Stimulated activated effector memory CD8-positive, alpha-beta T cell treated with anti-CD3 and anti-CD28 coated beads, Interleukin-12 subunit alpha, Interleukin-12 subunit beta, amount 100 ng/mL, for 72 hours (primary cell): ENCODE measurements at regions not wholly inside any gene's neighbourhood (a gene's known extent, or its start where the extent isn't known, plus 50 kb on each side); places are given as distances from the start of the nearest gene placed in this dataset.

Experiments used
- ATAC-seq: fragments of 150-1000 bp; cut with Tn5 transposase; 2 replicates; pipeline ENCODE4 v1.10.0; 2021
- DNase-seq, 2 donors: peaks; one replicate each; pipeline ENCODE4 v3.0.0; 2021 to 2022; ENCODE audit warnings: low spot score in 2 of 2
- H3K27ac Mint-ChIP-seq: one replicate; pipeline ENCODE4 v1.8.0; 2022; ENCODE audit warnings: mild to moderate bottlenecking, mixed read lengths
- H3K36me3 Mint-ChIP-seq: one replicate; pipeline ENCODE4 v1.8.0; 2022; ENCODE audit warnings: mild to moderate bottlenecking, mixed read lengths
- H3K4me1 Mint-ChIP-seq: one replicate; pipeline ENCODE4 v1.8.0; 2022; ENCODE audit warnings: mixed read lengths
- H3K4me3 Mint-ChIP-seq: one replicate; pipeline ENCODE4 v1.8.0; 2022; ENCODE audit warnings: mild to moderate bottlenecking, mixed read lengths
- H3K9me3 Mint-ChIP-seq: one replicate; pipeline ENCODE4 v1.8.0; 2022; ENCODE audit warnings: mixed read lengths

DNA sequence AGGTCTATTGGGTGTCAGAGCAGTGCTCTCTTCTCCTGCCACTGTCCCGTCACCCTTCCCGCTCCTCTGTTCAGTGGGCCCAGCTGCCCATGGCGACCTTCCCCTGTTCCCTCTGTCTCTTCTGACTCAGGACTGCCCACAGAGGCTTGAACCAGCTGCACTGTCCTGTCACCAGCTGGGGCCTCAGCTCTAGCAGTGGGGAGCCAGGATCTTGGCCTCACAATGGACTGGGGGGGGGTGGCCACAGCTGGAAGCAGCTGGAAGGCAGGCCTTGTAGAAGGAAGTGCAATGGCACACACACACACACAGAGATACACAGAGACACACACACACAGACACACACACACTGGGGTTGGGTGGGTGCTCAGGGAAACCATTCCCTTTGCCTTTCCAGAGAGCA, 114.0 kb upstream of the PJA1 start:
- H3K36me3 Mint-ChIP-seq = no peaks in the 10 kb centered on the region
- H3K9me3 Mint-ChIP-seq = no peaks in the 10 kb centered on the region
- no peak overlapping the region for H3K27ac Mint-ChIP-seq
- DNase-seq (no peak), ATAC-seq (no peak)
- H3K4me1 Mint-ChIP-seq = no peaks in the 10 kb centered on the region
- H3K4me3 Mint-ChIP-seq = no peak overlapping the region

DNA sequence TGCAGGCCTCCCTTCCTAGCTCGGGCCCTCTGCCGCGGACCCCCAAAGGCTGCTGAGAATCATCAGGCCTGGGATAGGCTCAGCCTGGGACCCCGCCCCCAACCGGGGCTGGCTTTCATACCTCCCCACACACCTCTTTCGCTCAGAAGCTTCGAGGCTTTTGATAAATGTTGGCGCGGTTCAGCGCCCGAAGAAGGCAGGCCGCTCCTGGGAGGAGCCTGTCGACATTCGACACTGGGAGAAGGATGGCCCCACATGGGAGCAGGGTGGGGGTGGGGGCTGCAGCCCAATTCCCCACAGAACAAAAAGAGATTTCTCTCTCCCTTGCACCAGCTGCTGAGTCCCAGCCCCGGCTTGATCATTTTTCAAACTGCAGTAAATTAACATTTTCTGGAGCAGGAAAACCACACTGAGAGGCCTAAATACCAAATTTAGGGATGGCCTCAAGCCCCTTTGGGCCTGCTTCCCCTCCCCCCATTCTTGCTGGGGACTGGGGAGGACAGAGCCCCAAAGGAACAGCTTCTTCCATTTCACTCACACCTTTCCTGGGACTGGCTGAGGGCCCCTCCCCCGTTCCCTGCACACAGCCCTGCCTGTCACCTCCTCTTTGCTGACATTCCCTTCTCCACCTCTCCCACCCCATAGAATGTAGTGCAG, 112.9 kb upstream of the PJA1 start:
- Mint-ChIP-seq H3K27ac (no peak overlapping the region), H3K4me3 (no peak overlapping the region), H3K36me3 (no peaks in the 10 kb centered on the region), H3K9me3 (no peaks in the 10 kb centered on the region), H3K4me1 (no peaks in the 10 kb centered on the region)
- DNase-seq = no peak
- no peak for ATAC-seq

DNA sequence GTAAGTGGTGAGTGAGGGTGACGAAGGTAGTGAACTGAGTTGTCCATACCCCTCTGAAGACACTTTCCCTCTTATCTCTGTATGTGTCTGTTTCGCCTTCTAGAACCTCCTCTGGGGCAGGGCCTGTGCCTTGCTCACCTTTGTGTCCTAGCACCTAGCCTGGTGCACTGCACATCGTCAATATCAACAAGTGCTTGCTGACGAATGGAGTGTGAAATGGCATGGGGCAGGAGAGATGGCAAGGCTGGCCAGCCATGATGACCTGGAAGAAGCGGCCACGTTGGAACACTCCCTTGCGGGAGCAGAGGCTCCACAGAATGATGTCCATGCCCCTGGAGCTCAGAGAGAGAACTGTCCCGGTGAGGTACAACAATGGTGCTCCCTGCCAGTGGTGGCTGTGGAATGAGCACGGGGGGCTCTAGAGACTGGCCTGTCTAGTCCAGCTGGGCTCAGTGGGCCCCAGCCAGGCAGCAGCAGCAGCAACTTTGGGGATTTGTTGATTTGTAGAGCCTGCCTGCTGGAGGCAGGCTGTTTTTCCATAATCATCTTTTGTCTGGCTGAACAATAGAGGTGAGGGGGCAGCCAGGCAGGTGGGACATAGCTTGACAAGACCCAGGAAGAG, 112.2 kb upstream of the PJA1 start:
- Mint-ChIP-seq H3K36me3 (no peaks in the 10 kb centered on the region), H3K4me3 (no peak overlapping the region), H3K27ac (no peak overlapping the region), H3K9me3 (no peaks in the 10 kb centered on the region), H3K4me1 (no peaks in the 10 kb centered on the region)
- ATAC-seq (no peak), DNase-seq (no peak)

DNA sequence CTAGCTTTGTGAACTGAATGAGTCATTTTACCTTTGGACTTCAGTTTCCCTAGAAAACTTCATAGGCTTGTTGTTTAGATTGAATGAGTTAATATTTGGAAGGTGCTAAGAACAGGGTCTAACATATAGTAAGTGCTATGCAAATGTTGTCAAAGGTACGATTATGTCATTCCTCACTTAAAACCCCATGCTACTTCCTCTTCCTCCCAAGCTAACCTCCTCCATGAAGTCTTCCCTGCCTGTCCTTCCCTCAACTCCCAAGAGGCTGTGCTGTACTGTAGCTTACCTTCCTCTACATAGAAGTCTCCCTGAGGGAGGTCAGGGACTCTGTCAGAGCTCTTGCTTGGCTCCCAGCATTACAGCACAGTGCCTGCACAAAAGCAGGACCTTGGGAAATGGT, 103.4 kb upstream of the PJA1 start:
- ATAC-seq (no peak), DNase-seq (no peak)
- H3K27ac Mint-ChIP-seq = no peak overlapping the region
- H3K9me3 Mint-ChIP-seq = no peaks in the 10 kb centered on the region
- H3K4me3 Mint-ChIP-seq = no peak overlapping the region
- no peaks in the 10 kb centered on the region for H3K36me3 Mint-ChIP-seq
- no peaks in the 10 kb centered on the region for H3K4me1 Mint-ChIP-seq

DNA sequence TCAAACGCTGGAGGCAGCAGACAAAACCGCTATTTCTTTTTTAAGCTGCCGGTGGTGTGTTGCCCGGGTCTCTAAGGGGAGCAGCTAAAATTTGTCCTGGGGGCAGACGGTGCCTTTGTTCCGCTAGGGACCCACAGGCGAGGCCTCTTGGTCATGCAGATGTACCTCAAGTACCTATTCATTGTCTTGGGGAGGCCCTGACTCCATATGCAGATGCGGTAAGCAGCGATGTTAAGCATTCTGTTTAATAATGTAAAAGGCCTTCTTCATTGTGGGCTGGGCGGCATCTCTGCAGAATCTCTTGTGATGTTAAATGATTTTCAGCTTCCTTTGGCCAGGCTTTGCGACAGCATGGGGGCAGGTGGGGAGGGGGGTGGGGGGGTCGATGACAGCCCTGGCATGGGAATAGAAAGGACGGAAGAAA, 98.9 kb upstream of the PJA1 start:
- Mint-ChIP-seq H3K4me1 (no peaks in the 10 kb centered on the region), H3K36me3 (no peaks in the 10 kb centered on the region), H3K9me3 (no peaks in the 10 kb centered on the region), H3K27ac (no peak overlapping the region), H3K4me3 (no peak overlapping the region)
- ATAC-seq = no peak
- no peak for DNase-seq

DNA sequence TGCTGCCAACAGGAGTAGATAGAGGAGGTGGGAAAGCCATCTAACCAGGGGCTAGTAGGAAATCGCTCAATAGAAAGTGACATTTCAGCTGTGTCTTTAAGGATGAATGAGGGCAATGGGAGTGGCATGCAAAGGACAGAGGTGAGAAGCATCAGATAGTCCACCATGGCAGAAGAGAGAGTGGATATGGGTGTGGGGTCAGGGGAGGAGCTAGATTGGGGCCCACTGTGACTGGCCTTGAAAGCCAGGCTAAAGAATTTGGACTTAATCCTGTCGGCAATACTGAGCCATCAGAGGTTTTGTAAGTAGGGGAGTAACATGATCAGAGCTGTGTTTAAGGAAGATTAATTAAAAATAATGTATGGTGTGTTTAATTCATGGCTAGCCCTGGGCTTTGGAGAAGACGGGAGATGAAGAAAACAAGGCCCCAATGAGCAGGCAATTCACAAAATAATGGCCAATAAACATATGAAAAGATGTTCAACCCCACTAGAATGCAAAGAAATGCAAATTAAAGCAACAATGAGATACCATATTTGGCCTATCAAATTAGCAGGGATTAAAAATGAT, 98.1 kb upstream of the PJA1 start:
- Mint-ChIP-seq H3K9me3 (no peaks in the 10 kb centered on the region), H3K36me3 (no peaks in the 10 kb centered on the region), H3K4me3 (no peak overlapping the region), H3K27ac (no peak overlapping the region), H3K4me1 (no peaks in the 10 kb centered on the region)
- DNase-seq = no peak
- ATAC-seq = no peak

DNA sequence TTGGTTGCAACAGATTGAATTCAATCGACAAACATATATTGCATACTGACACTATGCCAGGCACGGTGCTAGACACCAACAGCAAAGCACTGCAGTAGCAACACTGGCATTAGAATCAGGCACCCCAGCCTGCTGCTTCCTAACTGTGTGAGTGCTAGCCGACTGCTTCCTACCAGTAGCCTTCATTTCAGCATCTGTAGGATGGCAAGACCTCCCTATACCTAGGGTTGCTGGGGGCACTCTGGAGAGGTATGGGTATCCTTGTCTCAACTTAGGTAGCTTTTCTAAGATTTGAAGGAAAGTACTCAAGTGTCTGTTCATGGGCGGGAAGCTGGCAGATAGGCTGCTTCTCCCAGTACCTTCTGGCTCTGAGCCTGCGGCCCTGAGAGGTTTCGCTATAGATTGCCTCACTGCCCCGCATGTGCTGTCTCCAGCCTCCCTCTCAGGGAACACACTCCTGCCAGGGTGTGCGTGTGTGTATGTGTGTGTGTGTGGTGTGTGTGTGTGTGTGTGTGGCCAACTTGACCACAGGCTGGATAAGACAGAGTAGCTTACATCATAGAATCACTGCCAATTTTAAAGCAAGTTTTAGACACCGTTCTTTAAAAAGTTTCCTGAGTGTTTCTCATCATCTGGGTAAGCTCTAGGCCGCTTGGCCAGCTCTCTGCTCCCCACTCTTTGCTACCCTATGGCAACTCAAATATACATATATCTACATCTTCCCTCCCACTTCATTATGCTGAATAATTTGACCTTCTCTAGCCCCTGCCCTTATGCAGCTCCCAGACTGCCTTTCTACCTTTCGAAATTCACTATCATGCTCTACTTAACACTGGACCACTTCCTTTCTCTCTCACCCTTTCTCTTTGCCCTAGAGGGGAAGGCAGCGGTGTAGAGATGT, 97.0 kb upstream of the PJA1 start:
- Mint-ChIP-seq H3K36me3 (no peaks in the 10 kb centered on the region), H3K4me3 (no peak overlapping the region), H3K9me3 (no peaks in the 10 kb centered on the region), H3K4me1 (no peaks in the 10 kb centered on the region), H3K27ac (no peak overlapping the region)
- no peak for DNase-seq
- ATAC-seq = no peak

DNA sequence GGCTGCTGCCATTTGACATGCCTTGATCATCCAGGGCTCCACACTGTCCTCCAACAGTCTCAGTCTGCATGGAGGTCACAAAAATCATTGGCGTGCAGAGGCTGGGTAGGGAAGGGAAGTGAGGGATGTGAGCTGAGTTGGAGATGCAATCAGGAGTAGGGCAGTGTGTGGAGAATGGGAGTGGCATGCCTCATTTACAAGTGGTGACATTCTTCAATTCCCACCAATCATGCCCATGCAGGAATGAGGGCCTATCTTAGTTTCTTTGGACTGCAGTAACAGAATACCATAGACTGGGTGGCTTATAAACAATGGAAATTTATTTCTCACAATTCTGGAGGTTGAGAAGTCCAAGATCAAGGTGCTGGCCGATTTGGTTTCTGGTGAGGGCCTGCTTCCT, 94.9 kb upstream of the PJA1 start:
- H3K4me3 Mint-ChIP-seq = no peak overlapping the region
- H3K36me3 Mint-ChIP-seq = no peaks in the 10 kb centered on the region
- H3K9me3 Mint-ChIP-seq = no peaks in the 10 kb centered on the region
- no peak for ATAC-seq
- no peaks in the 10 kb centered on the region for H3K4me1 Mint-ChIP-seq
- H3K27ac Mint-ChIP-seq = no peak overlapping the region
- no peak for DNase-seq

DNA sequence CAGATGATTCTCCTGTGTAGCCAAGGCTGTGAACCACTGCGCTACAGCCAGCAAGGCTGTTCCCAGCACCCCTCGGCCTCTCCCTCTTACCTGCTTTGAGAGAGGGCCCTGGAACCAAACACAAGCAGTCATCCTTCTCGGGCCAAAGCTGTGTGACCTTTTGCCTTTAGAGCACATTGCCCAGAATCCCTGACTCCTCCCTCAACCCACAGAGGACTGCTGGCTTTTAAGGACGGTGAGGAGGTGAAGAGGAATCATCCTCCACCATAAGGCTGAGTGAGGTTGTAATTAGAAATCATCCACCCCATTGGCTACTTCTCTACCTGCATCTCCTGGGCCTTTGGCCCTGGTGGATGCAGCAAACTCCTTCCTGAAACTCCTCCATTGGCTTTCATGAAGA, 93.6 kb upstream of the PJA1 start:
- Mint-ChIP-seq H3K36me3 (no peaks in the 10 kb centered on the region), H3K27ac (no peak overlapping the region), H3K4me3 (no peak overlapping the region), H3K9me3 (no peaks in the 10 kb centered on the region), H3K4me1 (no peaks in the 10 kb centered on the region)
- DNase-seq = no peak
- no peak for ATAC-seq

DNA sequence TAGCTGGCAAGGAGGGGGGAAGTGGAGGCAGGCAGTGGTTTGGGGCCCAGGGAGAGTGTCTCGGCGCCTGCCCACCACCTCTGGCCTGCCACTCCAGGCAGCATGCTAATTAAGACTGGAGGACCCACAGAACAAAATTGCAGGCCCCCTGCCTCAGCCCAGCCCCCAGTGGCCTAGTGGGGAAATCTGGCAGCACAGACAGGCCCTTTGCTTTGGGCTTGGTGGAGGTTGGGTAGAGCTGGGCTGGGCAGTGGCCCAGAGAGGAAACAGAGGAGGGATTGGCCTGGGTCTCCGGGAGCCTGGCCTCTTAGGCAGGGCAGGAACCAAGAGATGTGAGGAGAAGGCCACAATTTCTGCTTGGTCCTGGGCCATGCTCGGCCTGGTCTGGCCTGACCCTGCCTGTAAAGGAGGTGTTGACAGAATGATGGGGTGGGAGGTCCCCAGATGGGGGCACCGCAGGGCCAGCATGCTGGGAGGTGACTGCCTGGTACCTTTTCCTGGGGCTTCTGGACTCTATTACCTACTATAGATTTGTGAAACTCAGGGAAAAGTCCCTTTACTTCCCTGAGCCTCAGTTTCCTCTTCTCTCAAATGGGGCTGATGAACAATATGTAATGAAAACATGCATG, 92.4 kb upstream of the PJA1 start:
- H3K27ac Mint-ChIP-seq = no peak overlapping the region
- no peaks in the 10 kb centered on the region for H3K4me1 Mint-ChIP-seq
- no peak overlapping the region for H3K4me3 Mint-ChIP-seq
- ATAC-seq (no peak), DNase-seq (no peak)
- no peaks in the 10 kb centered on the region for H3K36me3 Mint-ChIP-seq
- no peaks in the 10 kb centered on the region for H3K9me3 Mint-ChIP-seq

DNA sequence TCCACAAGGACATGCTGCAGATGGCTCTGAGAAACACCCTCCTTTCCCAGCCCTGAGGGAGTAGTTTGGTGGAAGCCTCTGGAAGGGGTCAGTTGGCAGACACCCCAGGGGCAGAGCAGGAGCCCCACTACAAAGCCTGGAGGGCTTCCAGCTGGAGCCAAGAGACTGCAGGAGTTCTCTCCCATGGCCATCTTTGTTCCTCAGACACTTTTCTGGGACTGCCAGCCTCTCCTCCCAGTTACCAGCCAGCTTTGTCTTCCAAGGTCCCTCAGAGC, 91.0 kb upstream of the PJA1 start:
- DNase-seq (no peak), ATAC-seq (no peak)
- Mint-ChIP-seq H3K4me3 (no peak overlapping the region), H3K36me3 (no peaks in the 10 kb centered on the region), H3K27ac (no peak overlapping the region), H3K4me1 (no peaks in the 10 kb centered on the region), H3K9me3 (no peaks in the 10 kb centered on the region)

DNA sequence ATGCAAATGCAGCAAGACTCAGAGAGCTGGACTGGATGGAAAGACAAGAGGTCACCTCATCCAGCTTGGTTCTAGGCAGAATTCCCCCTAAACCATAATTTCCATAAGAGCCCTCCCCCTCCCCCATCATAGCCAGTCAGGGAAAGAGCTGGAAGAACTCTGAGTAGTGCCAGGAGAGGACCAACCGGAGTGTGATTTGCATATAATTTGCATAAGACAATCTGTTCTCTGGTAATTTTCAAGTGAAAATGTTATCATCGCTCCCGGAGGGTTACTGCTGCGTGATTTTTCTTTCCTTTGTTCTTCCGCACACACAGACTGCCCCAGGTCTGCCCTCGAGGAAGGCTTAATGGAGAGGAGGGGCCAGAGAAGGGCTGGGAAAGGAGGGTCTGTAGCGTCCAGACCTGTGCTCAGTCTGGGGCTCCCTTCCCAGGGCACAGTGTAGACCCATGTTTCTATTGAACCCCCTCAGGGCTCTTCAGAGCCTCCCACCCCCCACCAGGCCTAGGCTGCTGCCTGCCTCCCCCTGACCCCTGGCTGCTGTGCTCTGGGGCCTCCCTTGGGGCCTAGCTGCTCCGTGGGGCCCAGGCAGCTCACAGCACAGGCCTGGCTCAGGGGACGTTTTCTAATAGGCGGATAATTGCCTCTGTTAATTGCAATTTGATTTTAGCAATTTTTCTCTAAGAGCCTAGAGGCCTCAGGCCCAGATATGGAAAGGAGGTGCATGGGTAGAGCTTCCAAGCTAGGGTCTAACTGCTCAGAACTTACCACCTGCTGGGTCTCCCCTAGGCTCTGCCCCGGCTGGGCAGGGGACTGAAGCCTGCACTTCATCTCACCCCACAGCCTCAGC, 90.4 kb upstream of the PJA1 start:
- H3K27ac Mint-ChIP-seq = no peak overlapping the region
- DNase-seq (no peak), ATAC-seq (no peak)
- H3K4me1 Mint-ChIP-seq = no peaks in the 10 kb centered on the region
- no peaks in the 10 kb centered on the region for H3K9me3 Mint-ChIP-seq
- no peak overlapping the region for H3K4me3 Mint-ChIP-seq
- no peaks in the 10 kb centered on the region for H3K36me3 Mint-ChIP-seq

DNA sequence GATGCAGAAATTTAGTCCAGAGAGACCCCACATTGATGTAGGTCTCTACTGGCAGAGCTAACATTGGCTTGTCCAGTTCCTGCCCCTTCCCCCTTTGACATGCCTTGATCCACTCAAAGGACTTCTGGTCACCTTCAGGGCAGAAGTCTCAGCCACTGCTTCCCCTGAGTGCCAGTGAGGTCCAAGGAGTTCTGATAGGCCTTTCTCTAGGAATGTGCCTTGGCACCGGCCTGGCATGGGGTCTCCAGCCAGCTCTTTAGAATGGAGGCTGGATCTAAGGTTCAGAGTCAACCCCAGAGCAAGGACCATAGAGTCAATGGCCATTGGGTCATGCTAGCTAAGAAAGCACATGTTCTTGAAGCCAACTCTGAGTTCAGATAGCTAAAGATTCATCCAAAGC, 88.6 kb upstream of the PJA1 start:
- no peaks in the 10 kb centered on the region for H3K4me1 Mint-ChIP-seq
- no peaks in the 10 kb centered on the region for H3K36me3 Mint-ChIP-seq
- H3K4me3 Mint-ChIP-seq = no peak overlapping the region
- ATAC-seq (no peak), DNase-seq (no peak)
- H3K27ac Mint-ChIP-seq = no peak overlapping the region
- H3K9me3 Mint-ChIP-seq = no peaks in the 10 kb centered on the region

DNA sequence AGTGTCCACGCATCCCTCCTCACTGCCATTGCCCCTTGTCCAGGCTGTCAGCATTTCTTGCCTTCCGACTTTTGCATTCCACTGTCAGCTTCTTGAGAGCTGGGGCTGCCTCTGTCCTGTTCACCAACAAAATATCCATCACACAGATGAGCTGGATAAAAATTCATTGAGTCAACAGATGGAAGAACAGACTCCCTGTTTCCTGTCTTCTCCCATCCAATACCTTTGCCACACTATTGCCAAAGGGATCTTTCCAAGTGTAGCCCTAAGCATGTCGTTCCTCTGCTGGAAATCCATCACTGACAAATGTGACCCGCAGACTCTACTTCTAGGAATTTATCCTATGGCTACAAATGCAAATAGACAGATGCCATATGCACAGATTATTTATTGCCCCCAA, 78.0 kb upstream of the PJA1 start:
- H3K36me3 Mint-ChIP-seq = no peaks in the 10 kb centered on the region
- DNase-seq = no peak
- no peaks in the 10 kb centered on the region for H3K9me3 Mint-ChIP-seq
- no peak overlapping the region for H3K27ac Mint-ChIP-seq
- H3K4me1 Mint-ChIP-seq = no peaks in the 10 kb centered on the region
- no peak overlapping the region for H3K4me3 Mint-ChIP-seq
- no peak for ATAC-seq

DNA sequence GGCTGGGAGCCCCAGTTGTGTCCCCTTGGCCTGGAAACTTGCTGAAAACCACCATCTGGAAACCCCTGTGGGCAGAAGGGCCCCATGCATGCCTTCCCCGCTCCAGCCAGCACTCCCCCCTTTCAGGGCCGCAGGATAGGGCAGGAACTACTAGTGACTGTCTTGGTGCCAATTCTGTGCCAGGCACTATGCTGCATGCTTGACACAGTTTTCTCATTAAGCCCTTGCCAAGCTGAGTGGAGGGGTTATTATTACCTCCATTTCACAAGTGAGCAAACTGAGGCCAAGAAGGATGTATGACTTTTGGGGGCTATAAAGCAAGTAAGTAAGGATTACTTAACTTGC, 73.6 kb upstream of the PJA1 start:
- Mint-ChIP-seq H3K27ac (no peak overlapping the region), H3K4me1 (no peaks in the 10 kb centered on the region)

More for the DNA sequence above, 73.6 kb upstream of the PJA1 start:
- no peaks in the 10 kb centered on the region for H3K9me3 Mint-ChIP-seq
- H3K4me3 Mint-ChIP-seq = no peak overlapping the region
- ATAC-seq (no peak), DNase-seq (no peak)
- no peaks in the 10 kb centered on the region for H3K36me3 Mint-ChIP-seq
